AG09319 (cell line): ENCODE measurements at regions not wholly inside any gene's neighbourhood (a gene's known extent, or its start where the extent isn't known, plus 50 kb on each side); places are given as distances from the start of the nearest gene placed in this dataset.

Experiments
- DNase-seq: peaks from one replicate; pipeline ENCODE4 v3.0.0-alpha.2; 2010; ENCODE audit warnings: low read depth; ENCODE audit errors: extremely low read depth
- CTCF ChIP-seq: IDR thresholded peaks from 2 replicates; pipeline ENCODE4 v1.5.1; 2011; ENCODE audit warnings: low read depth, mild to moderate bottlenecking, inconsistent platforms, low read length, moderate library complexity

GRCh38 chr2:118319271-118319684 is 231.0 kb downstream of the INSIG2 start:
- no peak for TF ChIP-seq CTCF

GRCh38 chr2:118315606-118316005 is 227.3 kb downstream of the INSIG2 start:
- no peak for DNase-seq
- TF ChIP-seq CTCF = no peak

More at GRCh38 chr2:118319271-118319684, 231.0 kb downstream of the INSIG2 start:
- no peak for DNase-seq

- no peak for TF ChIP-seq CTCF
- no peak for DNase-seq
These were observed 224.9 kb downstream of the INSIG2 start for GRCh38 chr2:118312969-118313756.

- DNase-seq = no peak
- TF ChIP-seq CTCF = no peak
These were observed 222.6 kb downstream of the INSIG2 start for GRCh38 chr2:118310681-118311429.

GRCh38 chr2:118309946-118310680 is 221.8 kb downstream of the INSIG2 start:
- no peak for TF ChIP-seq CTCF
- no peak for DNase-seq

- no peak for DNase-seq
- TF ChIP-seq CTCF = no peak
These were observed 221.1 kb downstream of the INSIG2 start for GRCh38 chr2:118309257-118309945.
